Neural cell (in vitro differentiated cells): ENCODE measurements at regions not wholly inside any gene's neighbourhood (a gene's known extent, or its start where the extent isn't known, plus 50 kb on each side); places are given as distances from the start of the nearest gene placed in this dataset.

Experiments used
- H2AFZ ChIP-seq: fragments of 200-600, 300-800 bp; sonication (generic), shearing (Covaris generic); 2 replicates; pipeline ENCODE4 v1.6.0; 2014; ENCODE audit warnings: low read depth, mild to moderate bottlenecking, antibody characterized with exemption, low read length, moderate library complexity
- H3F3A ChIP-seq: fragments of 200-600 bp; shearing (Covaris generic); 2 replicates; pipeline ENCODE4 v1.6.1; 2016; ENCODE audit warnings: mild to moderate bottlenecking, moderate library complexity, mixed read lengths, antibody characterized with exemption, low read length; ENCODE audit not compliant: insufficient read depth, poor library complexity, severe bottlenecking
- H3K27ac ChIP-seq: fragments of 200-600, 300-800 bp; sonication (generic), shearing (Covaris generic); 2 replicates; pipeline ENCODE4 v1.5.1; 2014; ENCODE audit warnings: mild to moderate bottlenecking, low read length, moderate library complexity
- H3K27me3 ChIP-seq: fragments of 300-800, 200-600 bp; sonication (generic), shearing (Covaris generic); 2 replicates; pipeline ENCODE4 v1.6.0; 2014; ENCODE audit warnings: mild to moderate bottlenecking, low read depth, low read length, moderate library complexity; ENCODE audit not compliant: insufficient read depth
- H3K36me3 ChIP-seq: fragments of 300-800, 200-600 bp; sonication (generic), shearing (Covaris generic); 2 replicates; pipeline ENCODE4 v1.5.1; 2014; ENCODE audit warnings: mild to moderate bottlenecking, antibody characterized with exemption, low read length, moderate library complexity; ENCODE audit not compliant: insufficient read depth
- H3K4me2 ChIP-seq: fragments of 300-800, 200-600 bp; sonication (generic), shearing (Covaris generic); 2 replicates; pipeline ENCODE4 v1.6.0; 2014; ENCODE audit warnings: mild to moderate bottlenecking, low read length
- H3K4me3 ChIP-seq: fragments of 300-800, 200-600 bp; sonication (generic), shearing (Covaris generic); 2 replicates; pipeline ENCODE4 v1.5.1; 2014; ENCODE audit warnings: mild to moderate bottlenecking, low read length, moderate library complexity
- H3K79me2 ChIP-seq: fragments of 200-600 bp; shearing (Covaris generic); replicated peaks from 2 replicates; pipeline ENCODE4 v1.6.0; 2014; ENCODE audit warnings: mild to moderate bottlenecking, low read length, moderate library complexity; ENCODE audit not compliant: insufficient read depth
- H3K9ac ChIP-seq: fragments of 300-800, 200-600 bp; sonication (generic), shearing (Covaris generic); 2 replicates; pipeline ENCODE4 v1.6.1; 2016; ENCODE audit warnings: mild to moderate bottlenecking, low read length, mixed read lengths
- H3K9me2 ChIP-seq: fragments of 200-600 bp; shearing (Covaris generic); 2 replicates; pipeline ENCODE4 v1.6.1; 2016; ENCODE audit warnings: mild to moderate bottlenecking, low read length, mixed read lengths; ENCODE audit not compliant: insufficient read depth
- H3K9me3 ChIP-seq: fragments of 200-600, 300-800 bp; sonication (generic), shearing (Covaris generic); 2 replicates; pipeline ENCODE4 v1.6.1; 2016; ENCODE audit warnings: mild to moderate bottlenecking, mixed run types, low read length, moderate library complexity, mixed read lengths
- H4K20me1 ChIP-seq: fragments of 200-600 bp; shearing (Covaris generic); 2 replicates; pipeline ENCODE4 v1.6.1; 2016; ENCODE audit warnings: mild to moderate bottlenecking, mixed run types; ENCODE audit not compliant: insufficient read depth
- EP300 ChIP-seq: fragments of 450-650 bp; conservative IDR thresholded peaks from 2 replicates; pipeline ENCODE4 v1.6.1; 2014; ENCODE audit warnings: antibody characterized with exemption, mild to moderate bottlenecking, moderate library complexity; ENCODE audit not compliant: poor library complexity, severe bottlenecking
- EZH2 ChIP-seq: fragments of 200-600, 300-800 bp; shearing (Covaris generic), sonication (generic); IDR thresholded peaks from 2 replicates; pipeline ENCODE4 v1.6.1; 2014; ENCODE audit warnings: antibody characterized with exemption, low read length, borderline replicate concordance, mild to moderate bottlenecking; ENCODE audit not compliant: insufficient read depth, poor library complexity, severe bottlenecking
- MXI1 ChIP-seq: fragments of 450-650 bp; conservative IDR thresholded peaks from 2 replicates; pipeline ENCODE4 v1.6.1; 2014; ENCODE audit warnings: antibody characterized with exemption, mild to moderate bottlenecking; ENCODE audit not compliant: poor library complexity, severe bottlenecking
- POLR2AphosphoS5 ChIP-seq: IDR thresholded peaks from 2 replicates; pipeline ENCODE4 v1.6.1; 2012
- RAD21 ChIP-seq: fragments of 450-650 bp; conservative IDR thresholded peaks from 2 replicates; pipeline ENCODE4 v1.6.1; 2014; ENCODE audit warnings: antibody characterized with exemption, mild to moderate bottlenecking, moderate library complexity
- SMC3 ChIP-seq: fragments of 450-650 bp; conservative IDR thresholded peaks from 2 replicates; pipeline ENCODE4 v1.6.1; 2014; ENCODE audit warnings: antibody characterized with exemption, mild to moderate bottlenecking, moderate library complexity; ENCODE audit not compliant: poor library complexity
- TAF1 ChIP-seq: IDR thresholded peaks from 2 replicates; pipeline ENCODE4 v1.6.1; 2012; ENCODE audit warnings: low read depth
- TF ChIP-seq, protein P1 (sequence below): fragments of 450-650 bp; IDR thresholded peaks from 2 replicates; pipeline ENCODE4 v1.5.1; 2014; ENCODE audit warnings: antibody characterized with exemption, mild to moderate bottlenecking, moderate library complexity; ENCODE audit not compliant: poor library complexity, severe bottlenecking
- TF ChIP-seq, protein P2 (sequence below): IDR thresholded peaks from 2 replicates; pipeline ENCODE4 v1.6.1; 2012; ENCODE audit warnings: borderline replicate concordance

DNA sequence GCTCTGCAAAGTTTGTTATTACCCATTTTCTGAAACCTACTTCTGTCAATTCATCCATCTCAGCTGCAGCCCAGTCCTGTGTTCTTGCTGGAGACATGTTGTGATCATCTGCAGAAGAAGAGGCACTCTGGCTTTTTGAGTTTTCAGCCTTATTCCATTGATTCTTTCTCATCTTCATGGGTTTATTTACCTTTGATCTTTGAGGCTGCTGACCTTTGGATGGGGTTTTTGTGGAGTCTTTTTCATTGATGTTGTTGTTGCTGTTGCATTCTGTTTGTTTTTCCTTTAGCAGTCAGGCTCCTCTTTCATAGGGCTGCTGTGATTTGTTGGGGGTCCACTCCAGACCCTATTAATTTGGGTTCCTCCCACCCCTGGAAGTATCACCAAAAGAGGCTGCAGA lies 164.3 kb downstream of the FCRL5 start:
- TF ChIP-seq TAF1 (no peak), SMC3 (no peak), EP300 (no peak), EZH2 (no peak), POLR2AphosphoS5 (no peak), RAD21 (no peak)
- TF ChIP-seq, protein P1, sequence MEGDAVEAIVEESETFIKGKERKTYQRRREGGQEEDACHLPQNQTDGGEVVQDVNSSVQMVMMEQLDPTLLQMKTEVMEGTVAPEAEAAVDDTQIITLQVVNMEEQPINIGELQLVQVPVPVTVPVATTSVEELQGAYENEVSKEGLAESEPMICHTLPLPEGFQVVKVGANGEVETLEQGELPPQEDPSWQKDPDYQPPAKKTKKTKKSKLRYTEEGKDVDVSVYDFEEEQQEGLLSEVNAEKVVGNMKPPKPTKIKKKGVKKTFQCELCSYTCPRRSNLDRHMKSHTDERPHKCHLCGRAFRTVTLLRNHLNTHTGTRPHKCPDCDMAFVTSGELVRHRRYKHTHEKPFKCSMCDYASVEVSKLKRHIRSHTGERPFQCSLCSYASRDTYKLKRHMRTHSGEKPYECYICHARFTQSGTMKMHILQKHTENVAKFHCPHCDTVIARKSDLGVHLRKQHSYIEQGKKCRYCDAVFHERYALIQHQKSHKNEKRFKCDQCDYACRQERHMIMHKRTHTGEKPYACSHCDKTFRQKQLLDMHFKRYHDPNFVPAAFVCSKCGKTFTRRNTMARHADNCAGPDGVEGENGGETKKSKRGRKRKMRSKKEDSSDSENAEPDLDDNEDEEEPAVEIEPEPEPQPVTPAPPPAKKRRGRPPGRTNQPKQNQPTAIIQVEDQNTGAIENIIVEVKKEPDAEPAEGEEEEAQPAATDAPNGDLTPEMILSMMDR, result no peak
- TF ChIP-seq, protein P2, sequence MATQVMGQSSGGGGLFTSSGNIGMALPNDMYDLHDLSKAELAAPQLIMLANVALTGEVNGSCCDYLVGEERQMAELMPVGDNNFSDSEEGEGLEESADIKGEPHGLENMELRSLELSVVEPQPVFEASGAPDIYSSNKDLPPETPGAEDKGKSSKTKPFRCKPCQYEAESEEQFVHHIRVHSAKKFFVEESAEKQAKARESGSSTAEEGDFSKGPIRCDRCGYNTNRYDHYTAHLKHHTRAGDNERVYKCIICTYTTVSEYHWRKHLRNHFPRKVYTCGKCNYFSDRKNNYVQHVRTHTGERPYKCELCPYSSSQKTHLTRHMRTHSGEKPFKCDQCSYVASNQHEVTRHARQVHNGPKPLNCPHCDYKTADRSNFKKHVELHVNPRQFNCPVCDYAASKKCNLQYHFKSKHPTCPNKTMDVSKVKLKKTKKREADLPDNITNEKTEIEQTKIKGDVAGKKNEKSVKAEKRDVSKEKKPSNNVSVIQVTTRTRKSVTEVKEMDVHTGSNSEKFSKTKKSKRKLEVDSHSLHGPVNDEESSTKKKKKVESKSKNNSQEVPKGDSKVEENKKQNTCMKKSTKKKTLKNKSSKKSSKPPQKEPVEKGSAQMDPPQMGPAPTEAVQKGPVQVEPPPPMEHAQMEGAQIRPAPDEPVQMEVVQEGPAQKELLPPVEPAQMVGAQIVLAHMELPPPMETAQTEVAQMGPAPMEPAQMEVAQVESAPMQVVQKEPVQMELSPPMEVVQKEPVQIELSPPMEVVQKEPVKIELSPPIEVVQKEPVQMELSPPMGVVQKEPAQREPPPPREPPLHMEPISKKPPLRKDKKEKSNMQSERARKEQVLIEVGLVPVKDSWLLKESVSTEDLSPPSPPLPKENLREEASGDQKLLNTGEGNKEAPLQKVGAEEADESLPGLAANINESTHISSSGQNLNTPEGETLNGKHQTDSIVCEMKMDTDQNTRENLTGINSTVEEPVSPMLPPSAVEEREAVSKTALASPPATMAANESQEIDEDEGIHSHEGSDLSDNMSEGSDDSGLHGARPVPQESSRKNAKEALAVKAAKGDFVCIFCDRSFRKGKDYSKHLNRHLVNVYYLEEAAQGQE, result no peak
- Histone ChIP-seq H3F3A (no peaks in the 10 kb centered on the region), H3K9me2 (no peaks in the 10 kb centered on the region), H3K4me2 (no peak overlapping the region), H3K9me3 (no peaks in the 10 kb centered on the region), H3K27ac (no peak overlapping the region), H3K9ac (no peak overlapping the region), H3K27me3 (no peaks in the 10 kb centered on the region), H3K4me3 (no peak overlapping the region), H3K79me2 (no peaks in the 10 kb centered on the region), H2AFZ (no peak overlapping the region), H3K36me3 (no peaks in the 10 kb centered on the region), H4K20me1 (no peaks in the 10 kb centered on the region)

DNA sequence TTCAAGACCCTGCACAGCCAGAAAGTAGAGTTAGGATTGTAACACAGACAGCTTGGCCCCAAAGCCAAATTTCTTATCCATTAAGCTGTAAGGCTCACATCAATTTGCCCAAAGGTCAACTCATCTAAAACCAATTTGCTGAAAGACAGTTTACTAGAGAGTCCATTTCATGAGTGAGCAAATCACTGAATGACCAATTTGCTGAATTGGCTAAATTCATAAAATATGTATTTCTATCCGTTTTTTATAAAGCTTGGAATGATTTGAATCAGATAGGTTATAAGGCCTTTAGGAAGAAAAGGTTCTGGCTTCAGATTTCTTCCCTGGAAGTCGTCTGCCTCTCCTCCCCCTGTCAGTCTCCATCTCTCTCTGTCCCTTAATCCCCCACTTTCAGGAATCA lies 168.1 kb downstream of the FCRL5 start:
- H3K9ac ChIP-seq, result no peak overlapping the region
- H3K9me3 ChIP-seq, result no peaks in the 10 kb centered on the region
- no peaks in the 10 kb centered on the region for H3K27me3 ChIP-seq
- H3F3A ChIP-seq, result no peaks in the 10 kb centered on the region
- H3K27ac ChIP-seq, result no peak overlapping the region
- H4K20me1 ChIP-seq, result no peaks in the 10 kb centered on the region
- H3K4me2 ChIP-seq, result no peak overlapping the region
- no peaks in the 10 kb centered on the region for H3K79me2 ChIP-seq
- H3K36me3 ChIP-seq, result no peaks in the 10 kb centered on the region
- no peaks in the 10 kb centered on the region for H3K9me2 ChIP-seq
- no peak for TF ChIP-seq RAD21
- TF ChIP-seq EP300, result no peak
- TF ChIP-seq TAF1, result no peak
- TF ChIP-seq, protein P1, result no peak
- TF ChIP-seq MXI1, result no peak
- TF ChIP-seq POLR2AphosphoS5, result no peak
- no peak for TF ChIP-seq EZH2
- H2AFZ ChIP-seq, result no peak overlapping the region
- no peak overlapping the region for H3K4me3 ChIP-seq
